ENCODE measurements at regions not wholly inside any gene's neighbourhood (a gene's known extent, or its start where the extent isn't known, plus 50 kb on each side); places are given as distances from the start of the nearest gene placed in this dataset.

DNA sequence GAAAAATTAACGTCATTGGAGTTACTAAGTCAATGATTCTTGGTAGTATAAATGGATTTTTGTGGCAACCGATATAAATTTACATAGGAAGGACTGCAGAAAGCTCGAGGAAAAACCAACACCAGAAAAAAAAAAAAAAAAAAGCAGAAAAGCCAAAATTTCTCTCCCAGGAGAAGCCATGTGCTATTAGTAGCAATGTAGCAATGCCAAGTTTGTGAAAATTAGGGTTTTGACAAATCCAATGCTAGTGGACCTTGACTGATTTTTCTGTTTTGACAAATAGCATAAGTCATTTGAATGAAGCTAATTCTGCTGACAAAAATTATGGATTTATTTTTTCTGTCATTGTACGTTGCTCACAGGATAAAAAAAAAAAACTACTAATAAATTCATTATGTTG, 1561.9 kb downstream of the MRPL39 start:
- no peak for DNase-seq

DNA sequence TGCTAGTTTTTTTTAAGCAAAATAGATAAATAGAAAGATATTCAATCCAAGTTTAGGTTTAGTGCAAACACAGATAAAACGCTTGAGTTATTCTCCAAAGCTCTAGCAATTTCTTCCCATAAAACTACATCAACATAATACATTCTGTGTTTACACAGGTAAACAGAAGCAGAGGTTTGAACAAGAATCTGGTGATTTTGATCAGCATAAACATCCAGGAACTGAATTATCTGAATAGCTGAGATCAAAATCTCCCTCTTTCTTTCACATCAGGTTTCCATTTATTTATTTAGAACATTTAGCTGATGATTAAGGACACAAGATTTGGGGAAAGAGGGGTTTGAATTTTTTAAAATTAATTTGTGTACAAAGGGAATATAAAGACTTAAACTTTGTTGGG, 1564.6 kb downstream of the MRPL39 start:
- no peak for DNase-seq

DNA sequence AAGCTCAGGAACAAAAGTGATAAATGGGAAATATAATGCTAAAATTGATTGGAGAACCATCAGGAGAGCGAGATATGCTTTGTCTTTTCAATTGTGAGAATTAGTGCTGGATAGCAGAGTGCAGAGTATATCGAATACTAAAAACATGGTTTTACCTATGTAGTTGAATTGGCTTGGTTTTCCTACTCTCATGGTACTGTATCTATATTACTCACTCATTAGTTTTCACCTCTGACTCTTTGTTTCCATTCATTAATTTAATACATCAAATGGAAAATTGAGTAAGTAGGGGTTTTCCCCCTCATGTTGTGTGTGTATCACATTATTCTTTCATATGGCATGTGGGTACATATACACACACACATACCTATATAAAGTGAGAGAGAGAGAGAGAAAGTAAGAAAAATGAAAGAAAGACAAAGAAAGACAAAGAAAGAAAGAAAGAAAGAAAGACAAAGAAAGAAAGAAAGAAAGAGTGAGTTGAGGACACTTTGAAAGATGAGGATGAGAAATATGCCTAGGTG, 1574.5 kb downstream of the MRPL39 start:
- DNase-seq, result no peak

DNA sequence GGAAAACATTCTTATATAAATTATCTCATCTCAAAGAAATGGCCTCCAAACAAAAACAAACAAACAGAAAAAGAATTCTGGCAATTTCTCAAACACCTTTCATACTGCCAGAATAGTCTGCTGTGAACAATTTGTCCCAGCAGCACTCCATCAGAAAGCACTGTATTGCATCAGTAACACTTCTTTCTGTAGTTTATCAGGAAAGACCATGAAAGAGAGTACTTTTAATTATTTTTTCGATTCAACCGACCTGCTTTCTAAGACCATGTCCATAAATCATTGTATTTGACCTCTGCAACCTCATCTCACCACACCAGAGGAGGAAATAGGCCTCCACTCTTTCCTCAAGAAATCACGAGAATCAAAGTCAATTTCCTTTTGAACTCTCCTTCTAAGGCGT, 1579.9 kb downstream of the MRPL39 start:
- no peak for DNase-seq

DNA sequence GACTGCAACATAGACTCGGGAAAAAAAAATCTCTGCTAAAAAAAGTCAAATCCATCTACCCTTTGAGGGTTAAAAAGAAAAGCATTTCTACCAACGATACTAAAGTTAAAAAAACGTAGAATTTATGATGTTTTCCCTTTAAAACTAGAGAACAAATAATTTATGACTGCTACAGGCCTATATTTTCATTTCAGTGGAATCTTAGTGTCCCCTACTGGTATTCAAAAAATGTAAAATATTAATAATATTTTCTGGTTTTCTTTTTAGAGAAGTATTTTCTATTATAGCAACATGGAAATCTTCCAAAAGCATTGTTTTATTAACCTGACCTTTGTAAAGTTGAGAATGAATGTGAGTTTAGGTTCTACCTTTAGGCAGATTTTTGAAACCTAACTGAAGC, 1582.2 kb downstream of the MRPL39 start:
- DNase-seq, result no peak

DNA sequence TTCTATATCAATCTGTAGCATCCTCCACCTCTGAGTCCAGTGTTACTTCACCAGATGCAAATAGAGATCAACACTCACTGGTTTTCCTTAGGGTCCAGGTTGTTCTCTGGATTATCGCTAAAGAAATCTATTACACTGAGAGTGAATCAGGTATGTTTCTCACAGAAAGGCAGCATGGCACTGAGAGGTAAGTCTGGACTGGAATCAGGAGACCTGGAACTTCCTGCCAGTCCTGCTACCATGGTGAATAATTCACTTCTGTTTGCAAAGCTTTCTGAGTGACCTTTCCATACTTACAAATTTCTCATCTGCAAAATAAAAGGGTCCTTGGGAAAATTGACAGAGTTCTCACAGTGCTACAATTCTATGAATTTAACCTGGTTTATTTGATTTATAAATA, 1583.3 kb downstream of the MRPL39 start:
- DNase-seq, result peak in 2 of 3 experiments; percentile 60 to 80

DNA sequence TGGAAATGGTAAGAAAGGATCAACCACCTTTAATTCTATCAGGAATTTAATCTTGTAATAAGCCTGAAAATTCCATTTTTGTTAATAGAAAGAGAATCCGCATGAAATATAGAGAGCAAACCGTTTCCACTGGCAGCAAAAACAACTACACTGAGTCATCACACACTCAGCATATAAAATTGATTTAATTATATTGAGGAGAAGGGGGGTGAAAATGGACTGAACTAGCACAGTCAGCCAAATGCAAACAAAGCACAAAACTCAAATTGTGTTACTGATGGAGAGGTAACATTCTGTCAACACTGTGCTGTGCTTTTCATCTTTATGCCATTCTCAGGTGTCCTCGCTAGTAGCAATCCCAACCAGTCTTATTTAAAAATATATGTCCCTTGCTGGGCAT, 1583.9 kb downstream of the MRPL39 start:
- peak in 2 of 3 experiments; percentile 60 to 81 for DNase-seq

DNA sequence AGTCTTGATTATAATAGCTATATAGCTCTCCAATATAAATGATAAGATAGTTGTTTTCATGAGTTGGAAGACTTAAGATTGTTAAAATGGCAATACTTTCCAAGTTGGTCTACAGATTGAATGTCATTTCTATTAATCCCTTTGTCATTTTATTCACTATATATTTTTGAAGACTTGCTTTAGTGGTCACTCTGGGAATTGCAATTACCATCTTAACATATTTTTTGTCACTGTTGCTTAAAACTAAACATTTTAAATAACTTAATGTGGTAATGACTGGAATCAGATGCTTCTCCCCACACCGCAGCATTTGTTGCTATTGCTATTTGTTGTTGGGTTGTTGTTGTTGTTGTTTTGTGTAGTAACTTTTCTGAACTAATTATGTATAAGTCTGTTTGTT, 1592.9 kb downstream of the MRPL39 start:
- DNase-seq, result no peak

DNA sequence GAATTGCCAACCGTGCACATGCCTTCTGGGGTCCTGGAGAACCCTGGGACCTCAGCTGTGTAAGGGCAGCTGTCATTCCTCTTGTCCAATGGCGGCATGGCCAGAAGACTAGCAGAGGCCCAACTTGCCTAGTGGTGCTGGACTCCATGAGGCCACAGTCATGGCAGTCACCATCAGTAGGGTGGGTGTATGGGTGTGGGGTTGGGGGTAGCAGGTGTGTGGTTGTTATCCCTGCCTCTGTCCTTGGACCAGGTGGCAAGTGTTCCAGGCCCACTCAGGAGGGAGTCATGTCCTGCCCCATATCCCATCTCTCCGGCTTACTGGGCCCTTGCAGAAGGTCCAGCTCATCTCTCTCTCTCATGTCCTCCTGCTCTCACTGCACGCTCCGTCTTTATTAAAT, 1596.2 kb downstream of the MRPL39 start:
- no peak for DNase-seq

DNA sequence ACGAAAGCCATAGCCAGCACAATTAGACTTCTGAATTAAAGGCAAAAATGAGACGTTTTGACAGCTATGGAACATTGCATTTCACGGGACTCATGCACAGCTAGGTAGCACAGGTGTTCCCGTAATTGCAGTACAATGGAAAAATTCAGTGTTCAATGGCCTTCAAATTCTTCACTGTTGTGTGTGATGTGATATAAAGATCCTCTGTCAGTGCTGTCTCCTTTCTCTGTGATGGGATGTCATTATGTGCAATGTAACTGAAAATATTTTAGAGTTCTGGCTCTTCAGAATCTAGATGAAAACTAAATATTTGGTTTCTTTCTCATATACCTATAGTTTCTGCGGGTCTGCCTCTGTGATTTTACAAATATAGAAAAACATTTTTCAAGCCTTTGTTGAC, 1599.7 kb downstream of the MRPL39 start:
- DNase-seq, result no peak

DNA sequence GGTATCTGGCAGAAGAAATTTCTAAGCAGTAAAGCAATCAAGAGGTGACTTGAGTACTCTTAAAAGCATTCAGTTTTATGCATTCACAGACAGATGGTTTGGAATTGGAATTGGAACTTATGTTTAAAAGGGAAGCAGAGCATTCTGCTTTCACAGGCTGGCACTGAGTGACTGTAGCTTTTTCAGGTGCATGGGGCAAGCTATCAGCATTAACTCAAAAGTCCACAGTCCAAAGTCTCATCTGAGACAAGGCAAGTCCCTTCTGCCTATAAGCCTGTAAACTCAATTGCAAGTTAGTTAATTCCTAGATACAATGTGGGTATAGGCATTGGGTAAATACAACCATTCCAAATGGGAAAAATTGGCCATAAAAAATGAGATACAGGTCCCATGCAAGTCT, 1620.3 kb downstream of the MRPL39 start:
- no peak for DNase-seq

DNA sequence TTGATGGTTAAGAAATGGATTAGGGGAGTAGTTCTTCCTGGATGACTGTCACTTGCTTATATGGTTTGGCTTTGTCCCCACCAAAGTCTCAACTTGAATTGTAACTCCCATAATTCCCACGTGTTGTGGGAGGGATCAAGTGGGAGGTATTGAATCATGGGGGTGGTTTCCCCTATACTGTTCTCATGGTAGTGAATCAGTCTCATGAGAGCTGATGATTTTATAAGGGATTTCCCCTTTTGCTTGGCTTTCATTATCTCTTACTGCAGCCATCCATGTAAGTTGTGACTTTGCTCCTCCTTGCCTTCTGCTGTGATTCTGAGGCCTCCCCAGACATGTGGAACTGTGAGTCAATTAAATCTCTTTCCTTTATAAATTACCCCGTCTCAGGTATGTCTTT, 1621.1 kb downstream of the MRPL39 start:
- DNase-seq, result no peak

DNA sequence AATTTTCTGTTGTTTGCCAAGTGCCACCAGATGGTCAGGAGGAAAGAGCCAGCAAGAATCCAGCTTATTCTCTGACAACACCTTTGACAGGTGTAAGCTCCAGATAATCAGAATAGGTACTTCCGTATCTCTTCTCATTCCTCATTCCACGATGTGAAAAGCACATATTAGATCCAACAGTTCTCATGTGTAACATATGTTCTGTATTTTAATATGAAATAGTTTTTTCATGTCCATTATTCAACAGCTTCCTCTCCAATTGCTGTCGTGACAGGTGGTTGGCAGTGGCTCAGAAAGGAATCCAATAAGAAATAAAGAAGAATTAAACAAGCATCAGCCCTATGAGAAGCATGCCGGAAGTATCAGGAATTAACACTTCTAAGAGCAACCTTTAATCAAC, 1624.7 kb downstream of the MRPL39 start:
- DNase-seq, result no peak

DNA sequence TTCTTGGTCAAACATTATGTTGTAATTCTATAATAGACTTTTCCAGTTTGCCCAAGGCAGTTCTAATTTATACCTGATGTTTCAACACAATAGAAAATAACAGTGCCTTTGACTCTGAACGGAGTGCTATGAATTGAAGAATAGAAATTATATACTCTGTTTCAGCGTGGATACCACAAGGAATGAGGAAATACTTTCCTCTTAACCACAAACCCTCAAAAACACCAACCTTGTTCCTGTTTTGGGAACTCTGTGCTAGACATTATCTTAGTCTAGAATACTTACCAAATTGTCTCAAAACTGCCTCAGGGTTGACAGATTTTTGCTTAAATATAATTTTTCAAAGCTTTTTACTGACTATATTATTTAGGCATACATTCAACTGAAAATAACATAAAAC, 1629.3 kb downstream of the MRPL39 start:
- DNase-seq, result peak in 1 of 3 experiments; percentile 42

DNA sequence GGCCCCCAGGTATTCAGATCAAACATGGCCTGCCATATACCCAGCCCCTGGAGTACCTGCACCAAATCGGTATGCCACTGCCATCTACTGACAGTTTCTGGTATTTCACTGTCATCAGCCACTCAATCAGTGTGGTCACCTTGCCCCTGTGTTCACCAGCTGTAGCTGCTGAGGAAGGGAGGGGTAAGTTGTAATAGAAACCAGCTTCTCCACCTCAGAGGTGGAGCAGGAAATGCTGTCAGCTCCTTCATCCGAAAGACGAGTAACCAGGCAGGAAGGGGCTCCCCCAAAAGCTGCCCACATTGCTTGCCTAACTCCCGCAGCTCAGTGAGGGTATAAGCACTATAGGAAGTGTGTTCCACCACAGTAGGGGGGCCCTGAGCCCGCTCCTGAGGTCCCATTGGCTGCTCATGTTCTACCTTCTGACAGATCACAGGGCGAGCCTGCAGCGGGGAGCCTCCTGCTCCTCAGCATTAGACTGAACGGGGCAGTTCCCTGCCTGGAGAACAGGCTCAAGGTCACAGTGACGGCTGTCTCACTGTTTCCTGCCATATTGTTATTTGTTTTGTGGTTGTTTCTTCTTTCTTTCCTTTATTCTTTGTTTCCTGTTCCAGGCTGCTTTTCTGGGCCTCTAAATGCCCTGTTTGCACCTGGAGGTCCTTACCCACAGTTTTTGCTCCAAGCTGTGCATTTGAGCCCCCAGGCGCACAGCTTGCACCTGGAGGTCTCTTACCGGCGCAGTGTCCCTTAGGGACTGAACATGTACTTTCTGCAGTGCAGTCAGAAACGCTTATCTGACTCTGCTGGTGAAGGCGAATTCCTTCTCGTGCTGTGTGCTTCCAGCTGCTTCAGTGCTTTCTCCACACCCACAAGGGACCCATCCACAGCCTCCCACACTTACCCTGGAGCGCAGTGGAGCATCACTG, 1638.3 kb downstream of the MRPL39 start:
- DNase-seq, result peak; percentile 45 to 97 (median 94)

DNA sequence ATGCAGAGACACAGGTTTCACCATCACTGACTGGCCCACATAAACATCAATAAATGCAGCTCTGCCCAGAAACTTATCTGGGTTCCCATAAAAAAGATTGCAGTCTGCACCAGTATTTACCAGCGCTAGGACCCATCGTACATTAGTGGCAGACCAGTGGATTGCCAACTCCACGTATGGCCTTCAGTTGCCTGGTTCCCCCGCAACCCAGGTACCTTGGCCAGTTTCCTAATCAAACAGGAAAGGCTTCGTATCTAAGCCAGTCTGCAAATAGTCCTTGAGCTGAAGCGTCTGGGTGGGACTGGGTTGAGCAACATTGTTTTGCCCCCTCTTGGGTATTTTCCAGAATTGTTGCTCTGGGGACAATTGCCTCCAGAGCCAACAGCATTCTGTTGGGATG, 1639.3 kb downstream of the MRPL39 start:
- no peak for DNase-seq

DNA sequence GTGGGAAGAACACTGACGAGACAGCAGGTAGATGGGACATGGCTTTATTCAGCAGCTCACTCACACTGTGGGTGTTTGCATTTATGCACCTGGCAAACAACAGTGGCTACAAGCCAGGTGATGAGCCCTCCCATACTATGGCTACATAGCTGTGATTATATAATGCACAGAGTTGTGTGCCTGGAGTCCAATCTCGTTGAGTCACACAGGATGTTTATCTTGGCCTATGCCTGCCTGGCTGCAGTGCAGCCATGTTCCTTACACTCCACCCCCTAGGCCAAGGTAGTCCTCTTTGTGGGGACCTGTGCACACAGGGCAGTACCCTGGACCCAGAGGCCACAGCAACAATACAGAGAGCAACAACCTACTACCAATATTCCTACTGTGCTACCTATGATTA, 1643.8 kb downstream of the MRPL39 start:
- DNase-seq, result peak in 2 of 3 experiments; percentile 22 to 64

DNA sequence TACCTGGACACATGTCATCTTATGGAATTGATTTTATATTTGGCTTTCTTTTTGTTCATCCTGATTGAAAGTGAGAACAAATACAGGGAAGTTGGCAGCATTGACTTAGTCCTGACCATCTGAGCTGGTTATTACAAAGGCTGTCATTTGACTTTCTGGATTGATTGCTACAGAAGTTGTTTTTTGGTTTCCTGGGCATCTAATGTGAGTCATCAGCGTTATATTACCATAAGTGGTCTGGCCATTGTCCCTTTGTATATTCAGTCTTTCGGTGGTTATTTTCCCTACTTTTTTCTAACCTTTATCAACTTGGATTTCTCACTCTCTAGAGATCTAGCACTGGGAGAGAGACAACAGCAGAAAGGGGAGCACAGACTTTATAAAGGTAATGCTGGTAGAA, 1646.5 kb downstream of the MRPL39 start:
- no peak for DNase-seq

DNA sequence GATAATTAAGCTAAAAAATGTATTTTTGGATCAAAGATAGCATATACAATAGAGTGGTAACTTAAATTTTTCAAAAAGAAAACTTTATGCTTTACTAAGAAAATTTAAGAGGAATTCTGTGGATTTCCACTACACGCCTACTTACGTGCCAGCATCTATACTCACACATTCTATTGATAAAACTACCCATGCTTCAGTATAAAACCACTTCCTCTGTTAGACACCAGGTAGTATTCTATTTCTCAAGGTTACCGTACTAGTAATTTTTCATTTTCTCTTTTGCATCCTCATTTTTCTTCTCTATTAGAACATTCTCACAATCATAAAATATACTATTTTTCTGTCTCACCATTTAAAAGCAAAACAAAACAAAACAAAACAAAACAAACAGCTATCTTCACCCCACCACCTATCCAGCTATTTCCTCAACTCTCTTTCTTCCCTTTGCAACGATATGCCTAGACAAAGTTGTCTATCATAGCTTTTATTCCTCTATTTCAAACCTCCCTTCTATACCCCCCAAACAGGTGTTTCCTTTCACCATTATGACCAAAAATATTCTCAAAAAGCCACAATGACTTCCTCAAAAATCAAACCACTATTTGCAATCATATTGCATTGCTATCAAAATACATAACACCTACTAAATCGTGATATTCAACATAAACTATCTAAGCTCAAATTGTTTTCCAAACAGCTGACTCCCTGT, 1652.0 kb downstream of the MRPL39 start:
- DNase-seq, result no peak

DNA sequence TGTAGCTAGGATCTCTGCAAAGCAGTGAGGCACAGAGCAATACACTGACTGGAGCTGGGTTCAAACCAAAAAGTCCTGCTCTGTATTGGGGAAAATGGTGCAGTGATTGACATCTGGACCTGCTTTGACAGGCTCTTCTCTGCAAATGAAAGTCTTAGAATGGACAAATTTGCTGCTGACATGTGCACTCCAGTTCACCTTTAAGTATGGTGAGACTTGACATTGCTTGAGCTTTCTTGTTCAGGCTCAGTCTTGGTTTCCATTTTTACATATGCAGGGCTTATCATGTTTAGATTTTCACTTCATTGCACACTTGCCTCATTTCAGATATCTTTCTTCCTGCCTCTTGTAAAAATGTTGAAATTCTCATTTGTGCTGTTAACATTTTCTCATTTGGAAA, 1655.0 kb downstream of the MRPL39 start:
- no peak for DNase-seq

DNA sequence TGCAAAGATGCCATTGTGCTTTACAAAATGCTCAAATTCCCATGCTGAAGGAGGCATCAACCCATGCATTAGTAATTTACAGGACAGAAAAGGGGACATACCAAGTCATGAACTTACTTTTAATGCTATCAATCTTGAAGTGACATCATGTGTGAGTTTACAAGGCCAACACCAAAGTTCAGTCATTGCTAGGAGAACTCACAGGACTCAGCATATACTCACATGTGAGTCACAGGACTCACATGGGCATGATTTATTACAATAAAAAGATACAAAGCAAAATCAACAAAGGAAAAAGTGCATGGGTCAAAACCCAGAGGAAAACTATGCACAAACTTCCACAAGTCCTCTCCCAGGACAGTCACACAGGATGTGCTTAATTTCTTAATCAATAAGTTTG, 1656.0 kb downstream of the MRPL39 start:
- no peak for DNase-seq

DNA sequence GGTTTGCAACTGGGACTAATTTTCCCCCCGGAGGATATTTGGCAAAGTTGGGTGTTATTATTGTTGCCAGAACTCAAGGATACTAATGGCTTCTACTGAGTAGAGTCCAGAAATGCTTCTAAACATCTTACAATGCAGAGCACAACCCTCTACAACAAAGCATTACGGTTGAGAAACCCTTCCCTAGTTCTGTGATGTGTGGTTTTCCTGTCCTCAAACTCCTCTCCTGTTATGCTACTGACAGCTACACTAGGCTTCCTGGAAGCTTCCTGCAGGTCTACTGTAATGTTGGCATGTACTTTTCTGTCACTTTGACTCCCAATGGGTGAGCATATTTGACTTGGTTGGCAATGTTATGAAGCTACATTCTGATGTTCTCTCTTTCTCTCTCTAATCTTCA, 1656.9 kb downstream of the MRPL39 start:
- DNase-seq, result no peak

DNA sequence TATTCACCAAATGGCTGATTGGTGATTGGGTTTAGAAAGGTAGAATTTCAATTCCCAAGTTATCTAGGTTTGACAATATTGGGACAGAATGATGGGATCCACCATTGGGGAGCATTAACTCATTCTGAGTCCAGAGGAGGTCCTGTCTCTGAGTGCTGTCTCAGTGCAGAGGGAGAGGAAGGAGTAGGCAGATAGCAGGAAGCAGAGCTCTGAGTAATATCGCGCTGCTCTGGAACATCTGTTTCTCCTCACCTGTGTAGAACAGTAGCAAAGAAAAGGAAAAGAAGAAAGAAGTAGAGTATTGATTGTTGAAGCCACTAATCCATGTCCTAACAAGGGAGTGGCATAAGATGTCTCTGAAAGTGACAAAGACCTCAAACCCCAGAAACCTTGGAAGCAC, 1657.8 kb downstream of the MRPL39 start:
- DNase-seq, result no peak

Measured in NCI-H1417 (cell line).